ENCODE measurements at regions not wholly inside any gene's neighbourhood (a gene's known extent, or its start where the extent isn't known, plus 50 kb on each side); places are given as distances from the start of the nearest gene placed in this dataset.

GRCh38 chr12:124493809-124494750, 73.3 kb downstream of the NCOR2 start:
- TF ChIP-seq, protein P1, sequence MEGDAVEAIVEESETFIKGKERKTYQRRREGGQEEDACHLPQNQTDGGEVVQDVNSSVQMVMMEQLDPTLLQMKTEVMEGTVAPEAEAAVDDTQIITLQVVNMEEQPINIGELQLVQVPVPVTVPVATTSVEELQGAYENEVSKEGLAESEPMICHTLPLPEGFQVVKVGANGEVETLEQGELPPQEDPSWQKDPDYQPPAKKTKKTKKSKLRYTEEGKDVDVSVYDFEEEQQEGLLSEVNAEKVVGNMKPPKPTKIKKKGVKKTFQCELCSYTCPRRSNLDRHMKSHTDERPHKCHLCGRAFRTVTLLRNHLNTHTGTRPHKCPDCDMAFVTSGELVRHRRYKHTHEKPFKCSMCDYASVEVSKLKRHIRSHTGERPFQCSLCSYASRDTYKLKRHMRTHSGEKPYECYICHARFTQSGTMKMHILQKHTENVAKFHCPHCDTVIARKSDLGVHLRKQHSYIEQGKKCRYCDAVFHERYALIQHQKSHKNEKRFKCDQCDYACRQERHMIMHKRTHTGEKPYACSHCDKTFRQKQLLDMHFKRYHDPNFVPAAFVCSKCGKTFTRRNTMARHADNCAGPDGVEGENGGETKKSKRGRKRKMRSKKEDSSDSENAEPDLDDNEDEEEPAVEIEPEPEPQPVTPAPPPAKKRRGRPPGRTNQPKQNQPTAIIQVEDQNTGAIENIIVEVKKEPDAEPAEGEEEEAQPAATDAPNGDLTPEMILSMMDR (IDR thresholded peaks at IDR 0.05; ENCODE audit: poor library complexity, severe bottlenecking): no peak
- Histone ChIP-seq H3K27me3 (ENCODE audit: insufficient read depth, poor library complexity, severe bottlenecking) (no peaks in the 10 kb centered on the region), H3K27ac (ENCODE audit: poor library complexity, severe bottlenecking) (no peak overlapping the region), H3K9me3 (ENCODE audit: severe bottlenecking) (no peaks in the 10 kb centered on the region), H3K4me3 (ENCODE audit: severe bottlenecking) (no peak overlapping the region), H3K36me3 (ENCODE audit: low read depth) (peaks cover 49% of the 10 kb centered on the region), H3K4me1 (ENCODE audit: insufficient read depth, poor library complexity, severe bottlenecking) (peaks cover 21% of the 10 kb centered on the region)
- DNase-seq (ENCODE audit: low spot score) (no peak), ATAC-seq (ENCODE audit: low read depth) (no peak)

- TF ChIP-seq, protein P1 (IDR thresholded peaks at IDR 0.05; ENCODE audit: poor library complexity, severe bottlenecking): no peak
- ATAC-seq (ENCODE audit: low read depth): no peak
- Histone ChIP-seq H3K4me3 (ENCODE audit: severe bottlenecking) (no peak overlapping the region), H3K36me3 (ENCODE audit: low read depth) (peaks cover 45% of the 10 kb centered on the region), H3K27ac (ENCODE audit: poor library complexity, severe bottlenecking) (no peak overlapping the region), H3K9me3 (ENCODE audit: severe bottlenecking) (no peaks in the 10 kb centered on the region), H3K4me1 (ENCODE audit: insufficient read depth, poor library complexity, severe bottlenecking) (peaks cover 12% of the 10 kb centered on the region), H3K27me3 (ENCODE audit: insufficient read depth, poor library complexity, severe bottlenecking) (no peaks in the 10 kb centered on the region)
- no peak for DNase-seq (ENCODE audit: low spot score)
Observed at GRCh38 chr12:124492879-124493808, 74.3 kb downstream of the NCOR2 start.

- Histone ChIP-seq H3K4me1 (ENCODE audit: insufficient read depth, poor library complexity, severe bottlenecking) (no peaks in the 10 kb centered on the region), H3K36me3 (ENCODE audit: low read depth) (peaks cover 51% of the 10 kb centered on the region)
- no peak for DNase-seq (ENCODE audit: low spot score)
Observed at GRCh38 chr12:124491856-124492420, 75.5 kb downstream of the NCOR2 start.

GRCh38 chr12:124491310-124491709, 76.1 kb downstream of the NCOR2 start:
- ATAC-seq (ENCODE audit: low read depth) (no peak), DNase-seq (ENCODE audit: low spot score) (no peak)
- H3K36me3 ChIP-seq (ENCODE audit: low read depth): peaks cover 52% of the 10 kb centered on the region
- no peaks in the 10 kb centered on the region for H3K4me1 ChIP-seq (ENCODE audit: insufficient read depth, poor library complexity, severe bottlenecking)
- no peaks in the 10 kb centered on the region for H3K27me3 ChIP-seq (ENCODE audit: insufficient read depth, poor library complexity, severe bottlenecking)
- H3K9me3 ChIP-seq (ENCODE audit: severe bottlenecking): no peaks in the 10 kb centered on the region
- no peak overlapping the region for H3K4me3 ChIP-seq (ENCODE audit: severe bottlenecking)
- TF ChIP-seq, protein P1 (IDR thresholded peaks at IDR 0.05; ENCODE audit: poor library complexity, severe bottlenecking): no peak
- no peak overlapping the region for H3K27ac ChIP-seq (ENCODE audit: poor library complexity, severe bottlenecking)

More at GRCh38 chr12:124491856-124492420, 75.5 kb downstream of the NCOR2 start:
- Histone ChIP-seq H3K9me3 (ENCODE audit: severe bottlenecking) (no peaks in the 10 kb centered on the region), H3K27me3 (ENCODE audit: insufficient read depth, poor library complexity, severe bottlenecking) (no peaks in the 10 kb centered on the region), H3K27ac (ENCODE audit: poor library complexity, severe bottlenecking) (no peak overlapping the region), H3K4me3 (ENCODE audit: severe bottlenecking) (no peak overlapping the region)
- ATAC-seq (ENCODE audit: low read depth): no peak
- TF ChIP-seq, protein P1 (IDR thresholded peaks at IDR 0.05; ENCODE audit: poor library complexity, severe bottlenecking): no peak

Measured in RWPE2 (cell line).